NCI-H1092 treated with DMSO at 0.1 percent for 48 hours (cell line): ENCODE measurements at regions not wholly inside any gene's neighbourhood (a gene's known extent, or its start where the extent isn't known, plus 50 kb on each side); places are given as distances from the start of the nearest gene placed in this dataset.
A peak's percentile ranks its signal among the peaks of the same experiment; 100 is the strongest.
"Not testable (repeated sequence)": the region's sequence is repeated elsewhere in the genome, so short reads cannot be mapped to it uniquely, and the experiment has no call there.

Experiments
- DNase-seq: peaks from one replicate; lab custom pipeline; 2025; lab: John Stamatoyannopoulos, UW

GRCh38 chr6:167547328-167547692 lies 222.4 kb downstream of the TTLL2 start:
- no peak for DNase-seq

- DNase-seq, result no peak
These were observed 222.9 kb downstream of the TTLL2 start for GRCh38 chr6:167547751-167548150.

GRCh38 chr6:167548451-167548850 lies 223.6 kb downstream of the TTLL2 start:
- DNase-seq, result no peak

- no peak for DNase-seq
These were observed 224.3 kb downstream of the TTLL2 start for GRCh38 chr6:167549213-167549612.

GRCh38 chr6:167550941-167551627 lies 226.2 kb downstream of the TTLL2 start:
- DNase-seq, result peak; percentile 91

- DNase-seq, result no peak
These were observed 226.9 kb downstream of the TTLL2 start for GRCh38 chr6:167551628-167552257.

- DNase-seq, result no peak
These were observed 227.4 kb downstream of the TTLL2 start for GRCh38 chr6:167552258-167552630.

- no peak for DNase-seq
These were observed 228.3 kb downstream of the TTLL2 start for GRCh38 chr6:167552961-167553735.

- peak; percentile 14 for DNase-seq
These were observed 228.8 kb downstream of the TTLL2 start for GRCh38 chr6:167553736-167554119.

GRCh38 chr6:167554854-167555253 lies 230.0 kb downstream of the TTLL2 start:
- DNase-seq, result no peak

- no peak for DNase-seq
These were observed 230.9 kb downstream of the TTLL2 start for GRCh38 chr6:167555836-167556235.

- no peak for DNase-seq
These were observed 232.8 kb downstream of the TTLL2 start for GRCh38 chr6:167557675-167558074.

- no peak for DNase-seq
These were observed 233.6 kb downstream of the TTLL2 start for GRCh38 chr6:167558246-167559177.

- DNase-seq, result no peak
These were observed 235.0 kb downstream of the TTLL2 start for GRCh38 chr6:167559675-167560479.

- DNase-seq, result no peak
These were observed 236.0 kb downstream of the TTLL2 start for GRCh38 chr6:167560673-167561569.

- not testable (repeated sequence) for DNase-seq
These were observed 238.0 kb downstream of the TTLL2 start for GRCh38 chr6:167562862-167563261.

GRCh38 chr6:167564416-167565250 lies 239.7 kb downstream of the TTLL2 start:
- no peak for DNase-seq

GRCh38 chr6:167565388-167565787 lies 240.5 kb downstream of the TTLL2 start:
- DNase-seq, result no peak

- no peak for DNase-seq
These were observed 241.2 kb downstream of the TTLL2 start for GRCh38 chr6:167565884-167566599.
